ENCODE measurements at regions not wholly inside any gene's neighbourhood (a gene's known extent, or its start where the extent isn't known, plus 50 kb on each side); places are given as distances from the start of the nearest gene placed in this dataset.

GRCh38 chr16:35146723-35147458 is 1687.5 kb downstream of the TP53TG3F start:
- no peak for DNase-seq (ENCODE audit: low spot score)
- intact Hi-C loops (cut with DNase I), result no loop called here
- no peaks in the 10 kb centered on the region for H3K4me1 ChIP-seq (replicated peaks)
- WGBS, result 83% methylated on average over 14 of the region's 14 CpGs
- TF ChIP-seq, protein P1, sequence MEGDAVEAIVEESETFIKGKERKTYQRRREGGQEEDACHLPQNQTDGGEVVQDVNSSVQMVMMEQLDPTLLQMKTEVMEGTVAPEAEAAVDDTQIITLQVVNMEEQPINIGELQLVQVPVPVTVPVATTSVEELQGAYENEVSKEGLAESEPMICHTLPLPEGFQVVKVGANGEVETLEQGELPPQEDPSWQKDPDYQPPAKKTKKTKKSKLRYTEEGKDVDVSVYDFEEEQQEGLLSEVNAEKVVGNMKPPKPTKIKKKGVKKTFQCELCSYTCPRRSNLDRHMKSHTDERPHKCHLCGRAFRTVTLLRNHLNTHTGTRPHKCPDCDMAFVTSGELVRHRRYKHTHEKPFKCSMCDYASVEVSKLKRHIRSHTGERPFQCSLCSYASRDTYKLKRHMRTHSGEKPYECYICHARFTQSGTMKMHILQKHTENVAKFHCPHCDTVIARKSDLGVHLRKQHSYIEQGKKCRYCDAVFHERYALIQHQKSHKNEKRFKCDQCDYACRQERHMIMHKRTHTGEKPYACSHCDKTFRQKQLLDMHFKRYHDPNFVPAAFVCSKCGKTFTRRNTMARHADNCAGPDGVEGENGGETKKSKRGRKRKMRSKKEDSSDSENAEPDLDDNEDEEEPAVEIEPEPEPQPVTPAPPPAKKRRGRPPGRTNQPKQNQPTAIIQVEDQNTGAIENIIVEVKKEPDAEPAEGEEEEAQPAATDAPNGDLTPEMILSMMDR (IDR thresholded peaks at IDR 0.05), result no peak
- no peak for TF ChIP-seq POLR2A (IDR thresholded peaks at IDR 0.05)
- no peak for TF ChIP-seq POLR2AphosphoS5 (IDR thresholded peaks at IDR 0.05)
- no peaks in the 10 kb centered on the region for H3K36me3 ChIP-seq
- no peaks in the 10 kb centered on the region for H3K9me3 ChIP-seq
- H3K27ac ChIP-seq, result no peak overlapping the region
- H3K27me3 ChIP-seq (replicated peaks; ENCODE audit: insufficient read depth), result no peaks in the 10 kb centered on the region
- H3K4me3 ChIP-seq, result no peak overlapping the region

DNA sequence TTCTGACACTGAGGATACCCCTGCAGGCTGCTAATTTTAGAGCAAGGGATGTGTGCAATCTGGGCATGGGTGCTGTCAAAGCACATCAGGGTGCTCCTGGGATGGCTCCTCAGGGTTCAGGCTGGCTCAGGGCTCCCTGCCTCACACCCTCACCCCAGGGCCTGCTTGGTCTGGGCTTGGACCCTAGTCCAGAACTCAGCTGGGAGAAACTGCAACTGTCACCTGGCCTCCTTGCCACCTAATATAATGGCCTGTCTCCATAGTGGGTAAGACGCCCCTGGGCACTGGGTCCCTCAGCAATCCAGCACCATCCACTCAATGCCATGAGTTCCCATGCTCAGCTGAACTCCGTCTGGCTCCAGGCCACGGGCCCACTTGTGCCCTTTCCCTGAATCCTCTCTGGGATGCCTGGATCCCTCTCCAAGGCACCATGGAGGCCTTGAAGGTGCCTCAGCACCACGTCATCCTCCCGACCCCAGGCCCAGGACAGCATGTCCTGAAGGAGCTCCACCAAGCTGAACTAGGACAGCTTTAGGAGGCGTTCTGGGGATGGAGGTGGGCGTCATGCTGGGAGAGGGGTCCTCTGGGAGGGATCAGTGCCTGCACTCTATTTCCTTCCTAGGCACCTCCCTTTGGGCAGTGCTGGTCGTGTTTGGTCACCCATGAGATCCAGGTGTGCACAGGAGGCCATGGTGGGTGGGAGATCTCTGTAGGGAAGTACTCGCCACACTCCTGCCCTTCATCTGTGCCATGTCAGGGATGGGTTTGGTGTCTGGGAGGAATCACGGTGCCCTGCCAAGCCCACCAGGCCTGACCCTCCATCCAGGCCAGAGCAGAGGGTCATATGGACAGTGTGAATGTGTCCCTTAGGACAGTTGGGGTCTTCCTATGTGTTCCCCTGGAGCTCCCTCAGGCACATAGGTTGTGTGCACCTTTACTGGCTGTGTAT is 1688.4 kb downstream of the TP53TG3F start:
- H3K27ac ChIP-seq, result no peak overlapping the region
- no peak for DNase-seq (ENCODE audit: low spot score)

GRCh38 chr16:35148748-35149147 is 1689.3 kb downstream of the TP53TG3F start:
- Histone ChIP-seq H3K4me3 (no peak overlapping the region), H3K9me3 (no peaks in the 10 kb centered on the region), H3K36me3 (no peaks in the 10 kb centered on the region), H3K27me3 (replicated peaks; ENCODE audit: insufficient read depth) (no peaks in the 10 kb centered on the region), H3K27ac (no peak overlapping the region), H3K4me1 (replicated peaks) (no peaks in the 10 kb centered on the region)
- no peak for DNase-seq (ENCODE audit: low spot score)
- 34% methylated on average over 3 of the region's 3 CpGs for WGBS
- TF ChIP-seq, protein P1 (IDR thresholded peaks at IDR 0.05), result no peak
- TF ChIP-seq POLR2AphosphoS5 (IDR thresholded peaks at IDR 0.05), result no peak
- TF ChIP-seq POLR2A (IDR thresholded peaks at IDR 0.05), result no peak
- intact Hi-C loops (cut with DNase I), result no loop called here

More for the DNA sequence above, 1688.4 kb downstream of the TP53TG3F start:
- intact Hi-C loops (cut with DNase I), result no loop called here
- Histone ChIP-seq H3K36me3 (no peaks in the 10 kb centered on the region), H3K27me3 (replicated peaks; ENCODE audit: insufficient read depth) (no peaks in the 10 kb centered on the region), H3K4me3 (no peak overlapping the region), H3K9me3 (no peaks in the 10 kb centered on the region), H3K4me1 (replicated peaks) (no peaks in the 10 kb centered on the region)
- TF ChIP-seq POLR2AphosphoS5 (IDR thresholded peaks at IDR 0.05) (no peak), POLR2A (IDR thresholded peaks at IDR 0.05) (no peak)
- TF ChIP-seq, protein P1 (IDR thresholded peaks at IDR 0.05), result no peak
- 61% methylated on average over 9 of the region's 10 CpGs for WGBS

DNA sequence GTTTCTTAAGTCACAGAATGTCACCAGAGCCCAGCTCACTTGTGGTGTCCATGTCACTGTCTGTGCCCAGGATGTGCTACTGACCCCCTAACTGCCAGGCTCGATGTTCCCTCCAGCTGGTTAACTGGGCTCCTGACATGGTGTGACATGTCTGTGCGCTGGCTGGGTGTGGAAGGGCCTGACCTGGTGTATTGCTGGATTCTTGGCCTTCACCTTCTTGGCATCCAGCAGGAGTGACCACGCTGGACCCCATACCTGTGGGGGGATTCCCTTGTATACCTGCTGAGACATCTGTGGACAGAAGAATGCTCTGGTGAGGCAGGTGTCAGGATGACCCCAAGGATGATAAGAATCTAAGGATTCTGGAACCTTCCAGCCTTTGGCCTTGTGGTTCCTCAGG is 1690.1 kb downstream of the TP53TG3F start:
- Histone ChIP-seq H3K27me3 (replicated peaks; ENCODE audit: insufficient read depth) (no peaks in the 10 kb centered on the region), H3K9me3 (no peaks in the 10 kb centered on the region), H3K4me1 (replicated peaks) (no peaks in the 10 kb centered on the region), H3K36me3 (no peaks in the 10 kb centered on the region), H3K4me3 (no peak overlapping the region), H3K27ac (no peak overlapping the region)
- DNase-seq (ENCODE audit: low spot score), result no peak
- TF ChIP-seq, protein P1 (IDR thresholded peaks at IDR 0.05), result no peak
- no peak for TF ChIP-seq POLR2AphosphoS5 (IDR thresholded peaks at IDR 0.05)
- no peak for TF ChIP-seq POLR2A (IDR thresholded peaks at IDR 0.05)
- intact Hi-C loops (cut with DNase I), result no loop called here
- 40% methylated on average over 3 of the region's 3 CpGs for WGBS

Measured in prostate gland (tissue), 2 donors.